WERI-Rb-1 (cell line): ENCODE measurements at regions not wholly inside any gene's neighbourhood (a gene's known extent, or its start where the extent isn't known, plus 50 kb on each side); places are given as distances from the start of the nearest gene placed in this dataset.

Experiments
- DNase-seq: peaks from one replicate; pipeline ENCODE4 v3.0.0-alpha.2; 2020
- H3K27ac ChIP-seq: fragments of 250-450 bp; sonication (Bioruptor Pico); 2 replicates; pipeline ENCODE4 v1.5.1; 2020; ENCODE audit warnings: mild to moderate bottlenecking, moderate library complexity
- H3K27me3 ChIP-seq: fragments of 250-450 bp; sonication (Bioruptor Pico); 2 replicates; pipeline ENCODE4 v1.5.1; 2021; ENCODE audit warnings: mild to moderate bottlenecking, low read depth, moderate library complexity; ENCODE audit not compliant: insufficient read depth, severe bottlenecking
- H3K36me3 ChIP-seq: fragments of 250-450 bp; sonication (Bioruptor Pico); 2 replicates; pipeline ENCODE4 v1.5.1; 2020; ENCODE audit warnings: mild to moderate bottlenecking, moderate library complexity
- H3K4me3 ChIP-seq: 2 replicates; pipeline ENCODE4 v1.5.1; 2011; ENCODE audit warnings: low read depth, mild to moderate bottlenecking, control low read depth, low read length
- H3K9me3 ChIP-seq: fragments of 250-450 bp; sonication (Bioruptor Pico); 2 replicates; pipeline ENCODE4 v1.5.1; 2021; ENCODE audit warnings: mild to moderate bottlenecking, moderate library complexity; ENCODE audit not compliant: severe bottlenecking
- TF ChIP-seq, protein P1 (sequence below): IDR thresholded peaks from 2 replicates; pipeline ENCODE4 v1.5.1; 2011; ENCODE audit warnings: low read depth, mild to moderate bottlenecking, control low read depth, inconsistent platforms, low read length

DNA sequence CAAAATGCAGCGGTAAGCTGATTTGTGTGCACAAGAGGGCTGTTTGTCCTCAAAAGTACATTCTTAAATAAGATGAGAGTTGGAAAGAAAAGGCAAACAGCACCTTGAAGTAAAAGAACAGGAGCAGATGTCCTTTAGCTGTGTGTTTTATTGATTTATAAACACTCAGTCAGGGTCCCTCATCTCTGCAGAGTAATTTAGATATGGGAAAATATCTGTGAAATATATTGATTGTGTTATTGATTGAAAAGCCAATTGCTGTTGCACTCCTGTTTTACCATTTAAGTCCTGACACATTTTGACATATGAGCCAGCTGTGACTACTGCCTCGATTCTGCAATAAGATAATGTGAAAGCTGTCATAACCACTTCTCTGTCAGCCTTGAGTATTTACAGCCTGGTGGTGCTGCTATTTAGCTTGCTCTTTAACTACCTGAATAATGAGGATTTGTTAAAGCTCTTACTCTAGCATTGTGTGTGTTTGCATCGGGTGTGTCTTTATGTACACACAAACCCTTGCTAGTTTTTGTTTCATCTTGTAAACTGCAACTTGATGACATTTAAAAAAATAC lies 550.1 kb downstream of the DACH1 start:
- Histone ChIP-seq H3K4me3 (no peak overlapping the region), H3K9me3 (peaks cover 8% of the 10 kb centered on the region), H3K27ac (no peak overlapping the region), H3K36me3 (no peaks in the 10 kb centered on the region), H3K27me3 (no peaks in the 10 kb centered on the region)
- TF ChIP-seq, protein P1, sequence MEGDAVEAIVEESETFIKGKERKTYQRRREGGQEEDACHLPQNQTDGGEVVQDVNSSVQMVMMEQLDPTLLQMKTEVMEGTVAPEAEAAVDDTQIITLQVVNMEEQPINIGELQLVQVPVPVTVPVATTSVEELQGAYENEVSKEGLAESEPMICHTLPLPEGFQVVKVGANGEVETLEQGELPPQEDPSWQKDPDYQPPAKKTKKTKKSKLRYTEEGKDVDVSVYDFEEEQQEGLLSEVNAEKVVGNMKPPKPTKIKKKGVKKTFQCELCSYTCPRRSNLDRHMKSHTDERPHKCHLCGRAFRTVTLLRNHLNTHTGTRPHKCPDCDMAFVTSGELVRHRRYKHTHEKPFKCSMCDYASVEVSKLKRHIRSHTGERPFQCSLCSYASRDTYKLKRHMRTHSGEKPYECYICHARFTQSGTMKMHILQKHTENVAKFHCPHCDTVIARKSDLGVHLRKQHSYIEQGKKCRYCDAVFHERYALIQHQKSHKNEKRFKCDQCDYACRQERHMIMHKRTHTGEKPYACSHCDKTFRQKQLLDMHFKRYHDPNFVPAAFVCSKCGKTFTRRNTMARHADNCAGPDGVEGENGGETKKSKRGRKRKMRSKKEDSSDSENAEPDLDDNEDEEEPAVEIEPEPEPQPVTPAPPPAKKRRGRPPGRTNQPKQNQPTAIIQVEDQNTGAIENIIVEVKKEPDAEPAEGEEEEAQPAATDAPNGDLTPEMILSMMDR: no peak
- no peak for DNase-seq

DNA sequence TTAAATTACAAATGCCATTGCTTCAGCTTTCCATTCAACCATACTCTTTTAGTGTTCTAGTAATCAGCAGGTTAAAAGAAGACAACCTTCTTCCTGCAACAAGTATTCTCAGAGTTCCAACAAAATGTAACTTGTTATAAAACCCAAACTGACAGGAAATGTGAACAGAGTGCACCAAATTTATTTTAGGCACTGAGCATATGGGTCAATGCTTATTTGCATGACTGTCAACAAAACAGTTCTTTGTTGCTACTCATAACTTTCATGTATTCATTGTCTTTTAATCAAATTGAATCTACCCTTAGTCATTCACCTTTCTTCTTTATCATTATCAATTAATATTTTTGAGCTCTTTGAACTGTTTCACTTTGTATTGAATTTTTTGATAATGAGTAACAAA lies 554.1 kb downstream of the DACH1 start:
- Histone ChIP-seq H3K9me3 (no peaks in the 10 kb centered on the region), H3K27ac (no peak overlapping the region)

DNA sequence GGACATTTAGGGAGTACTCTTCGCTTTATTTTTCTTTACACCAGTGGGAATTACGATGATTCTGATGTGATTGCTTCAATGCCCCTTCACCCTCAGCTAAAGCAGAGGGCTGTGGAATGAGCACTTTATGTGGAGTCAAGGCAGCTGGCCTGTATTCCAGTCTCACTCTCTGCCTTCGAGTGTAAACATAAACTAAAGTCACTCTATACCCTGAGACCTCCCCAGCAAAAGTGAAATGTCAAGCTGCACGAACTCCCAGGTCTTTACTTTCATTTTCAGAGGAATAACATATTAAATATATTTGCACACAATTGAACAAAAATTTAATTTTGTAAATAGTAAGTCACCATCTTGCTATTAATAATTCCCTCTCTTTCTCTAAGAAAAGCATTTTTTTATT lies 557.1 kb downstream of the DACH1 start:
- TF ChIP-seq, protein P1: no peak
- H3K27me3 ChIP-seq: no peaks in the 10 kb centered on the region
- H3K4me3 ChIP-seq: no peak overlapping the region
- no peak overlapping the region for H3K27ac ChIP-seq
- no peaks in the 10 kb centered on the region for H3K9me3 ChIP-seq
- no peak for DNase-seq
- H3K36me3 ChIP-seq: no peaks in the 10 kb centered on the region

More for the DNA sequence above, 554.1 kb downstream of the DACH1 start:
- H3K36me3 ChIP-seq: no peaks in the 10 kb centered on the region
- TF ChIP-seq, protein P1: no peak
- DNase-seq: no peak
- H3K27me3 ChIP-seq: no peaks in the 10 kb centered on the region
- H3K4me3 ChIP-seq: no peak overlapping the region

DNA sequence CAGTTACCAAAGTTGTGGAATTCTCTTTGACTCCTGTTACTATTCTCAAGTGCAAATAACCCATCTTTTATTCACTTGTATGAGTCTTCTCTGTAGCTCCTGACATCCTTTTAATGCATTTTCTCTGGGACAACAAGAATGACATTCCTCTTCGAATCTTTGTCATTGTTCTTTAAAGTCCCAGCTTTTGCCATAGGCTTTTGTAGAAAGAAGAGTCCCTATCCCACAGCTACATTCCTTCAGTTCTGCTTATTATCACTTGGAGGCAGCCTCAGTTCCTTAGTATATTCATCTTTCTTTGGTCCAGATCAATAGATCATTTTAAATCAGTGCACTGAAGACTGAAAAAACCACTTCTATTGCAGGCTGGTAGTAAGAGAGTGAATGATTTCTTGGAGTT lies 560.2 kb downstream of the DACH1 start:
- Histone ChIP-seq H3K27me3 (no peaks in the 10 kb centered on the region), H3K4me3 (no peak overlapping the region), H3K9me3 (no peaks in the 10 kb centered on the region), H3K36me3 (no peaks in the 10 kb centered on the region), H3K27ac (no peak overlapping the region)
- no peak for DNase-seq
- TF ChIP-seq, protein P1: no peak

DNA sequence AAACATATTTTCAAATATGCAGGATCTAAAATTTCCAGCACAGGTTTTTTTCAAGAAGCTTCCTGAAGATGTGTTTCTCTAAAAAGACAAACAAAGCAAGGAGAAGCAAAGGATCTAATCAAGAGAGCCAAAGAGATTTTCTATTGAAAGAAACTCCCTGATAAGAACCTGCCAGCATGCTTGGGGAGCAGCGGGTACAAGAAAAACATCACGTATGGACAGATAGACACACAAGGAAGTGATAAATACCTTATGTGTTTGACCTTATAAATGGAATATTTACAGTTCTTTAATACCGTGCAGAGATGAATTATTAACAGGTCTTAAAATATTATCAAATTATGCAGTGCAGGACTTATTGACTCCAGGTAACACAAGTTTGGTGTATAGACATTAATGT lies 562.1 kb downstream of the DACH1 start:
- Histone ChIP-seq H3K36me3 (no peaks in the 10 kb centered on the region), H3K9me3 (no peaks in the 10 kb centered on the region), H3K4me3 (no peak overlapping the region), H3K27ac (no peak overlapping the region), H3K27me3 (no peaks in the 10 kb centered on the region)
- TF ChIP-seq, protein P1: no peak
- DNase-seq: no peak

DNA sequence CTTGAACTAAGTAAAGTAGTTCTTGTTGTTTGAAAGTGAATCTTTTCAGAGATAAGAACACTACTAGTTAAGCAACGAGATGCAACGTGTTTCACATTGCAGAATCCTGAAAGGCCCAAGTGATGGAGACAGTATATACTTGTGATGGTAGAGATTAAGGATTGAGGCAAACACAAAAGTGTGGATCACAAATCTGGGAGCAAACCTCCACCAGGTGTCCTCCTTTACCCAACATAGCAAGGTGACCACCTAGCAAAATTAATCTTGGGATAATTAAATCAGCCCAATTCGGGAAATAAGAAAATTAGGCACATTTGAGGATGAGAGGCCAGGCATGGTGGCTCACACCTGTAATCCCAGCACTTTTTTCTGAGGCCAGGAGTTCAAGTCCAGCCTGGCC lies 563.9 kb downstream of the DACH1 start:
- DNase-seq: no peak
- no peaks in the 10 kb centered on the region for H3K36me3 ChIP-seq
- TF ChIP-seq, protein P1: peak; percentile 37
- no peak overlapping the region for H3K27ac ChIP-seq
- H3K27me3 ChIP-seq: no peaks in the 10 kb centered on the region
- H3K9me3 ChIP-seq: no peaks in the 10 kb centered on the region
- no peak overlapping the region for H3K4me3 ChIP-seq
